Endothelial cell of hepatic sinusoid (primary cell): ENCODE measurements at regions not wholly inside any gene's neighbourhood (a gene's known extent, or its start where the extent isn't known, plus 50 kb on each side); places are given as distances from the start of the nearest gene placed in this dataset.

ENCODE experiments used
- in situ Hi-C: cut with HindIII; loops from 2 replicates; pipeline ENCODE4 v1.10.0; 2017; ENCODE audit warnings: low sequenced_read_pairs

- in situ Hi-C loops: no loop called here
Measured at GRCh38 chr11:94717667-94718066, 50.5 kb upstream of the AMOTL1 start.
